Calu3 (cell line): ENCODE measurements at regions not wholly inside any gene's neighbourhood (a gene's known extent, or its start where the extent isn't known, plus 50 kb on each side); places are given as distances from the start of the nearest gene placed in this dataset.
"Not testable (repeated sequence)": the region's sequence is repeated elsewhere in the genome, so short reads cannot be mapped to it uniquely, and the experiment has no call there.

Experiments used
- BruUV-seq: library from RNA; stranded (reverse); fragments of 400-500 nt; replicated peaks from 2 replicates; lab custom pipeline; 2021; lab: Mats Ljungman, UMichigan
- CTCF ChIA-PET: fragments of 300-600 bp; sonication (Branson Sonifier 250); formaldehyde crosslinking; loops from one replicate; lab custom pipeline; 2022; ENCODE audit warnings: antibody characterized with exemption; lab: Charles Lee
- DNase-seq: peaks from one replicate; pipeline ENCODE4 v3.0.0; 2022
- H3K27ac Mint-ChIP-seq: one replicate; pipeline ENCODE4 v1.8.0; 2022; ENCODE audit warnings: mixed read lengths; ENCODE audit not compliant: unreplicated experiment
- H3K27me3 Mint-ChIP-seq: one replicate; pipeline ENCODE4 v1.8.0; 2022; ENCODE audit warnings: mixed read lengths; ENCODE audit not compliant: unreplicated experiment
- H3K36me3 Mint-ChIP-seq: one replicate; pipeline ENCODE4 v1.8.0; 2022; ENCODE audit warnings: mild to moderate bottlenecking, moderate library complexity, mixed read lengths; ENCODE audit not compliant: insufficient read depth, unreplicated experiment
- H3K4me1 Mint-ChIP-seq: one replicate; pipeline ENCODE4 v1.8.0; 2022; ENCODE audit warnings: mild to moderate bottlenecking, low read depth, mixed read lengths; ENCODE audit not compliant: unreplicated experiment
- H3K4me3 Mint-ChIP-seq: one replicate; pipeline ENCODE4 v1.8.0; 2022; ENCODE audit warnings: mild to moderate bottlenecking, low read depth, moderate library complexity, mixed read lengths; ENCODE audit not compliant: unreplicated experiment
- H3K9me3 Mint-ChIP-seq: one replicate; pipeline ENCODE4 v1.8.0; 2022; ENCODE audit warnings: low read depth, mixed read lengths; ENCODE audit not compliant: unreplicated experiment
- intact Hi-C: fragments of 100-400 bp; cut with micrococcal nuclease; formaldehyde crosslinking; loops from one replicate; pipeline ENCODE4 v1.10.0; 2022; ENCODE audit not compliant: unreplicated experiment
- TF ChIP-seq, protein P1 (sequence below): fragments of 200-600 bp; IDR thresholded peaks from one replicate; pipeline ENCODE4 v1.8.0; 2022; ENCODE audit warnings: antibody characterized with exemption; ENCODE audit not compliant: unreplicated experiment

DNA sequence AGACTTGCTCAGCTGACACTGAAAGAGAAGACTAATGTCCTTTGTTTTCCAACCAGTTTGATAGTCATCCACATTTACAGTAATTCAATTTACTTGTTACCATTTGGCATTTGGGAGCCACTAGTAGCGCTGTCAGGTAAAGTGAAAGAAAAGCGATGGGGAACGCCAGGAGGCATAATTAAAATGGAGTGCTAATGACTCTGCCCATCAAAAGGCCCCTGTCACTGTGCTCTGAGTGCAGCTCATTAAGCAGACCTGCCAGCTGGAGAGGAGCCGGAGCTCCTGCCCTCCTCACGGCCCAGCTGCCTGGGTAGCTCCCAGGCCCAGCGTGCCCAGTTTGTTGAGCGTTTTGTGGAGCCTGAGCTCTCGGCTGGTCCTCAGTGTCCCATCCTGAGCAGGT, 463.6 kb upstream of the CCDC196 start:
- DNase-seq: no peak
- Mint-ChIP-seq H3K27ac (no peak overlapping the region), H3K27me3 (peaks cover 45% of the 10 kb centered on the region), H3K9me3 (no peaks in the 10 kb centered on the region), H3K4me1 (no peaks in the 10 kb centered on the region), H3K36me3 (no peaks in the 10 kb centered on the region), H3K4me3 (no peak overlapping the region)
- TF ChIP-seq, protein P1, sequence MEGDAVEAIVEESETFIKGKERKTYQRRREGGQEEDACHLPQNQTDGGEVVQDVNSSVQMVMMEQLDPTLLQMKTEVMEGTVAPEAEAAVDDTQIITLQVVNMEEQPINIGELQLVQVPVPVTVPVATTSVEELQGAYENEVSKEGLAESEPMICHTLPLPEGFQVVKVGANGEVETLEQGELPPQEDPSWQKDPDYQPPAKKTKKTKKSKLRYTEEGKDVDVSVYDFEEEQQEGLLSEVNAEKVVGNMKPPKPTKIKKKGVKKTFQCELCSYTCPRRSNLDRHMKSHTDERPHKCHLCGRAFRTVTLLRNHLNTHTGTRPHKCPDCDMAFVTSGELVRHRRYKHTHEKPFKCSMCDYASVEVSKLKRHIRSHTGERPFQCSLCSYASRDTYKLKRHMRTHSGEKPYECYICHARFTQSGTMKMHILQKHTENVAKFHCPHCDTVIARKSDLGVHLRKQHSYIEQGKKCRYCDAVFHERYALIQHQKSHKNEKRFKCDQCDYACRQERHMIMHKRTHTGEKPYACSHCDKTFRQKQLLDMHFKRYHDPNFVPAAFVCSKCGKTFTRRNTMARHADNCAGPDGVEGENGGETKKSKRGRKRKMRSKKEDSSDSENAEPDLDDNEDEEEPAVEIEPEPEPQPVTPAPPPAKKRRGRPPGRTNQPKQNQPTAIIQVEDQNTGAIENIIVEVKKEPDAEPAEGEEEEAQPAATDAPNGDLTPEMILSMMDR: no peak
- intact Hi-C loops: no loop called here
- BruUV-seq: no TSS peak
- CTCF ChIA-PET: no interaction called here

DNA sequence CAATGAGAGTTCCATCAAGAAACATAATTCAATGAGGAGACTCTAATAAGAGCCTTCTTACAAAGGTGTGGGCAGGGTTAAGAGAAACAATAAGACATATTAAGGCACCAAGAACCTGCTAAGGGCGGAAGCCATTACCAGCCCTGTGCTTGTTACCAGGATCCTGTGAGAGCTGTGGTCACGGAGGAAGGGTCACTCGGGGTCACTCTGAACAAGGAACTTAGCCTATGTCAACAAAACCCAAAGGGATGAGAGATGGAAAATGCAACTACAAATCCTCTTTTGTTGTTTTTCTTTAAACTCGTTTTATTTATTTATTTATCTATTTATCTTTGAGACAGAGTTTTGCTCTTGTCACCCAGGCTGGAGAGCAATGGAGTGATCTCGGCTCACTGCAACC, 460.4 kb upstream of the CCDC196 start:
- DNase-seq: no peak
- CTCF ChIA-PET: no interaction called here
- Mint-ChIP-seq H3K9me3 (no peaks in the 10 kb centered on the region), H3K36me3 (no peaks in the 10 kb centered on the region), H3K27me3 (peaks cover 40% of the 10 kb centered on the region), H3K4me3 (no peak overlapping the region), H3K4me1 (no peaks in the 10 kb centered on the region), H3K27ac (no peak overlapping the region)
- intact Hi-C loops: no loop called here
- no TSS peak for BruUV-seq
- TF ChIP-seq, protein P1: no peak

DNA sequence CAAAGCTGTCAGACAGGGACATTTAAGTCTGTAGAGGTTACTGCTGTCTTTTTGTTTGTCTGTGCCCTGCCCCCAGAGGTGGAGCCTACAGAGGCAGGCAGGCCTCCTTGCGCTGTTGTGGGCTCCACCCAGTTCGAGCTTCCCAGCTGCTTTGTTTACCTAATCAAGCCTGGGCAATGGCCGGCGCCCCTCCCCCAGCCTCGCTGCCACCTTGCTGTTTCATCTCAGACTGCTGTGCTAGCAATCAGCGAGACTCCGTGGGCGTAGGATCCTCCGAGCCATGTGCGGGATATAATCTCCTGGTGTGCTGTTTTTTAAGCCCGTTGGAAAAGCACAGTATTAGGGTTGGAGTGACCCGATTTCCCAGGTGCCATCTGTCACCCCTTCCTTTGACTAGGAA, 454.2 kb upstream of the CCDC196 start:
- peaks cover 14% of the 10 kb centered on the region for H3K9me3 Mint-ChIP-seq
- BruUV-seq, H3K36me3 Mint-ChIP-seq, H3K27ac Mint-ChIP-seq, intact Hi-C loops, H3K4me1 Mint-ChIP-seq, CTCF ChIA-PET, DNase-seq, H3K4me3 Mint-ChIP-seq: not testable (repeated sequence)
- H3K27me3 Mint-ChIP-seq: peaks cover 37% of the 10 kb centered on the region

DNA sequence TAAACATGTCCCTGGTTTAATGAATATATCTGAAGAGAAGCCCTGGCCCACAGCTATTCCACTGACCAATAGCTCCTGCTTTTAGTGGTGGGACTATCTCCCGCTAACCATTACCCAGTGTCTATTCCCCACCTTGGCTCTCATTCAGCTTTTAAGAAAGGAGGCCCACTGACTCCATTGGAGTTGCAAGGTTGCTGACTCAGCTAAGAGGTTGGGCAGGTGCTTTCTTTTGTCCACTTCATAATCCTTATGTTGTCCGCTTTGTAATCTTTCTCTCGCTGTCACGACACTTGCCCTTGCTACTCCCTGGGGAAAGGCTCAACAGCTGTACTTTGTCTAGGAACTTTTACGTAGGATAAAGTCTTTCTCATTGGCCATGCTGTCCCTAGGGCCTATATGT, 453.4 kb upstream of the CCDC196 start:
- CTCF ChIA-PET: no interaction called here
- no peak for DNase-seq
- H3K27ac Mint-ChIP-seq: no peak overlapping the region
- H3K4me1 Mint-ChIP-seq: no peaks in the 10 kb centered on the region
- no peaks in the 10 kb centered on the region for H3K36me3 Mint-ChIP-seq
- intact Hi-C loops: no loop called here
- H3K9me3 Mint-ChIP-seq: peaks cover 14% of the 10 kb centered on the region
- no TSS peak for BruUV-seq
- TF ChIP-seq, protein P1: no peak
- peaks cover 40% of the 10 kb centered on the region for H3K27me3 Mint-ChIP-seq
- H3K4me3 Mint-ChIP-seq: no peak overlapping the region

DNA sequence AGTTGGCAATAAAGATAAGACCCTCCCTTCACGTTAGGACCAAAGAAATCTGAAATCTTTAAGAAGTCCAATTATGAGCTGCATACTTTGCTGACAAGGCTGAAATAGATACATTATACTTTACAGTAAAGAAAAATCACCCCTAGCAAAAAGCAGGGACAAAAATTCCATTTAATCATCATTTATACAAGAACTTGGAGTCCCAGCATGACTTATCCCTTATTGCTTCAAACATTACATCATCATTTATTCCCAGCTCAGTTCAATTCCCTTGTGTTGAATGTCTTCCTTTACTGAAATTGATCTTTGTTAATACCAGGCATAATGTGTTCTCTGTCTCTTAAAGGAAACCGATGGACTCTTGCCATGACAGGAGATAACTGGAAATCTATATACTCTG, 449.6 kb upstream of the CCDC196 start:
- CTCF ChIA-PET: no interaction called here
- DNase-seq: no peak
- Mint-ChIP-seq H3K36me3 (no peaks in the 10 kb centered on the region), H3K4me3 (no peak overlapping the region), H3K27me3 (peaks cover 50% of the 10 kb centered on the region), H3K9me3 (peaks cover 9% of the 10 kb centered on the region), H3K27ac (no peak overlapping the region), H3K4me1 (peaks cover 9% of the 10 kb centered on the region)
- TF ChIP-seq, protein P1: no peak
- intact Hi-C loops: no loop called here
- BruUV-seq: no TSS peak
